ENCODE measurements at regions not wholly inside any gene's neighbourhood (a gene's known extent, or its start where the extent isn't known, plus 50 kb on each side); places are given as distances from the start of the nearest gene placed in this dataset.

DNA sequence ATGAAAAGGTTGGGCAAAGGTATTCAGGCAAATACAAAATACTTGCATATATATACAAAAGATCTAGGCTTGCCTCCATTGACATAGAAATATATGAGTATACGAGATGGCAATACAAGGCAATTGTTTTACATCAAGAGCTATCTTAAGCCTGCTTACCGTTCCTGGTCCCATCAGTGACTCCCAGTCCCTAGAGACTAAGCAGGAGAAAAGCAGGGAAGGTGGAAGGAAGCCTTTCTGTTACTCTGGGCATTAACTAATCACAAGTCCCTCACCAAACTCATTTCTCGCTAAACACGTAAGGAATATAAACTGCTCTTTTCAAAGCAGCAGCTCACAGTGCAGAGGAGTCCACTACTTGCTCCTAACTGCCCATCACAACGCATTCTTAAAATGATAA lies 125.2 kb downstream of the ZNF608 start:
- TF ChIP-seq CTCF (IDR thresholded peaks at IDR 0.05) (no peak), POLR2A (IDR thresholded peaks at IDR 0.05) (no peak)

All from lower leg skin (tissue), 3 donors.